ENCODE measurements at regions not wholly inside any gene's neighbourhood (a gene's known extent, or its start where the extent isn't known, plus 50 kb on each side); places are given as distances from the start of the nearest gene placed in this dataset.

- peaks cover 20 to 33% of the 10 kb centered on the region in 2 donors for H3K9me3 ChIP-seq (replicated peaks in 1 of 2; ENCODE audit: control insufficient read depth in 1 of 2, insufficient read depth in 1 of 2, low read length in 2 of 2)
- no peak overlapping the region for H3K4me2 ChIP-seq (replicated peaks; ENCODE audit: extremely low read depth, low read length, poor library complexity, severe bottlenecking)
- no peaks in the 10 kb centered on the region for H3K4me1 ChIP-seq (ENCODE audit: control insufficient read depth in 1 of 2, insufficient read depth in 2 of 2, low read length in 2 of 2)
- H4K20me1 ChIP-seq (ENCODE audit: insufficient read depth, low read length): no peaks in the 10 kb centered on the region
- no peaks in the 10 kb centered on the region for H3K36me3 Mint-ChIP-seq
- no peak for TF ChIP-seq CTCF (IDR thresholded peaks at IDR 0.05)
- H3K27me3 Mint-ChIP-seq (ENCODE audit: low read depth in 3 of 3): peaks cover 0 to 4% (median 2%) of the 10 kb centered on the region in 3 donors
- H3K27me3 ChIP-seq (ENCODE audit: control insufficient read depth in 2 of 2, insufficient read depth in 2 of 2, low read length in 2 of 2): no peaks in the 10 kb centered on the region
- no peak overlapping the region for H3K27ac Mint-ChIP-seq
- no peak for DNase-seq
- H3K9ac ChIP-seq (ENCODE audit: insufficient read depth, low read length, poor library complexity, severe bottlenecking): no peak overlapping the region
- H3K27ac ChIP-seq (ENCODE audit: low read depth in 1 of 2, low read length in 2 of 2): no peak overlapping the region
- H3K9me3 Mint-ChIP-seq: peaks cover 12 to 36% (median 26%) of the 10 kb centered on the region in 7 donors
- WGBS (ENCODE audit: insufficient coverage): 87% methylated on average over 20 of the region's 22 CpGs
- H3K4me3 Mint-ChIP-seq: no peak overlapping the region
- H3K36me3 ChIP-seq (replicated peaks in 1 of 2; ENCODE audit: control insufficient read depth in 1 of 2, insufficient read depth in 2 of 2, low read length in 2 of 2): no peaks in the 10 kb centered on the region
- no peaks in the 10 kb centered on the region for H3K79me2 ChIP-seq (ENCODE audit: insufficient read depth, low read length)
- H3K4me1 Mint-ChIP-seq: no peaks in the 10 kb centered on the region
- H2AFZ ChIP-seq (ENCODE audit: insufficient read depth, low read depth, low read length, poor library complexity, severe bottlenecking): no peak overlapping the region
- no peak overlapping the region for H3K4me3 ChIP-seq (replicated peaks in 1 of 3; ENCODE audit: low read depth in 2 of 3, low read length in 3 of 3)
- intact Hi-C loops (cut with micrococcal nuclease): no loop called here
Measured at GRCh38 chr13:111484141-111484925, 163.9 kb downstream of the TEX29 start.

GRCh38 chr13:111484959-111485358 is 164.5 kb downstream of the TEX29 start:
- Histone ChIP-seq H3K9ac (ENCODE audit: insufficient read depth, low read length, poor library complexity, severe bottlenecking) (no peak overlapping the region), H3K9me3 (replicated peaks in 1 of 2; ENCODE audit: control insufficient read depth in 1 of 2, insufficient read depth in 1 of 2, low read length in 2 of 2) (peaks cover 20 to 33% of the 10 kb centered on the region in 2 donors), H3K4me1 (ENCODE audit: control insufficient read depth in 1 of 2, insufficient read depth in 2 of 2, low read length in 2 of 2) (no peaks in the 10 kb centered on the region), H3K27me3 (ENCODE audit: control insufficient read depth in 2 of 2, insufficient read depth in 2 of 2, low read length in 2 of 2) (no peaks in the 10 kb centered on the region), H2AFZ (ENCODE audit: insufficient read depth, low read depth, low read length, poor library complexity, severe bottlenecking) (no peak overlapping the region), H4K20me1 (ENCODE audit: insufficient read depth, low read length) (no peaks in the 10 kb centered on the region), H3K79me2 (ENCODE audit: insufficient read depth, low read length) (no peaks in the 10 kb centered on the region), H3K36me3 (replicated peaks in 1 of 2; ENCODE audit: control insufficient read depth in 1 of 2, insufficient read depth in 2 of 2, low read length in 2 of 2) (no peaks in the 10 kb centered on the region), H3K4me3 (replicated peaks in 1 of 3; ENCODE audit: low read depth in 2 of 3, low read length in 3 of 3) (no peak overlapping the region), H3K4me2 (replicated peaks; ENCODE audit: extremely low read depth, low read length, poor library complexity, severe bottlenecking) (no peak overlapping the region), H3K27ac (ENCODE audit: low read depth in 1 of 2, low read length in 2 of 2) (no peak overlapping the region)
- no peak overlapping the region for H3K4me3 Mint-ChIP-seq
- H3K27me3 Mint-ChIP-seq (ENCODE audit: low read depth in 3 of 3): peaks cover 0 to 6% (median 3%) of the 10 kb centered on the region in 3 donors
- intact Hi-C loops (cut with micrococcal nuclease): no loop called here
- no peak for TF ChIP-seq CTCF (IDR thresholded peaks at IDR 0.05)
- WGBS (ENCODE audit: insufficient coverage): 93% methylated on average over 6 of the region's 7 CpGs
- no peaks in the 10 kb centered on the region for H3K36me3 Mint-ChIP-seq
- no peak for DNase-seq
- H3K4me1 Mint-ChIP-seq: no peaks in the 10 kb centered on the region
- H3K27ac Mint-ChIP-seq: no peak overlapping the region
- peaks cover 12 to 36% (median 26%) of the 10 kb centered on the region in 7 donors for H3K9me3 Mint-ChIP-seq

All from CD14-positive monocyte (primary cell).